Coronary artery (tissue), 2 donors: ENCODE measurements at regions not wholly inside any gene's neighbourhood (a gene's known extent, or its start where the extent isn't known, plus 50 kb on each side); places are given as distances from the start of the nearest gene placed in this dataset.

Experiments used
- DNase-seq: peaks from one replicate; pipeline ENCODE4 v3.0.0-alpha.2; 2017; ENCODE audit warnings: low spot score
- H3K27ac ChIP-seq, 2 donors: fragments of 200-600 bp; sonication (generic); one replicate each; pipeline ENCODE4 v1.5.1; 2016 to 2019
- H3K4me3 ChIP-seq: fragments of 200-600 bp; sonication (generic); 2 replicates; pipeline ENCODE4 v1.5.1; 2016; ENCODE audit warnings: mild to moderate bottlenecking, moderate library complexity
- CTCF ChIP-seq: fragments of 200-600 bp; sonication (generic); IDR thresholded peaks from one replicate; pipeline ENCODE4 v1.5.1; 2019; ENCODE audit warnings: antibody characterized with exemption

- DNase-seq = no peak
- no peak for TF ChIP-seq CTCF
- Histone ChIP-seq H3K4me3 (no peak overlapping the region), H3K27ac (no peak overlapping the region)
Measured at GRCh38 chr4:160026721-160027120, 923.8 kb downstream of the RAPGEF2 start.

GRCh38 chr4:160034501-160034900 is 931.6 kb downstream of the RAPGEF2 start:
- no peak for DNase-seq
- no peak for TF ChIP-seq CTCF
- H3K27ac ChIP-seq = no peak overlapping the region
- no peak overlapping the region for H3K4me3 ChIP-seq

- TF ChIP-seq CTCF = no peak
- no peak for DNase-seq
- Histone ChIP-seq H3K4me3 (no peak overlapping the region), H3K27ac (no peak overlapping the region)
Measured at GRCh38 chr4:160038615-160039014, 935.7 kb downstream of the RAPGEF2 start.

GRCh38 chr4:160044693-160045092 is 941.8 kb downstream of the RAPGEF2 start:
- no peak for DNase-seq
- TF ChIP-seq CTCF = no peak
- no peak overlapping the region for H3K27ac ChIP-seq
- no peak overlapping the region for H3K4me3 ChIP-seq

- no peak overlapping the region for H3K4me3 ChIP-seq
- no peak overlapping the region for H3K27ac ChIP-seq
- TF ChIP-seq CTCF = no peak
- DNase-seq = no peak
Measured at GRCh38 chr4:160082432-160083207, 979.7 kb downstream of the RAPGEF2 start.

DNA sequence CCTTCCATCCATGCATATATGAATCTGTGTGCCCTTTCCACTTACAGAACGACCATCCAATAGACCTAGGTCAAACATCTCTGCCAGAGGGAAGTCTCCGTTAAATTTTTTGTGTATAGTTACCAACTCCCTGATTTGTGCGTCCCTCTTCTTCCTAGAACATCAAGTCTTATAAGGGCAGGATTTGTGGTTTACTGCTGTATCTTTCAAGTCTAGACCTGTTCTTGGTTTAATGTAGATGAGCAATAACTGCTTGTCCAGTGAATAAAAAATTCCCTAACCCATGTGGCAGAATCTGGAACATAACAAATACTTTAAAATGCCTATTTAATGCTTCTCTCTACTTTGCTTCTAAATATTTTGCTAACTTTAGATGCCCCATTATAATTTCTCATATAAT is 988.8 kb downstream of the RAPGEF2 start:
- no peak for DNase-seq
- H3K4me3 ChIP-seq = no peak overlapping the region
- H3K27ac ChIP-seq = no peak overlapping the region
- no peak for TF ChIP-seq CTCF

DNA sequence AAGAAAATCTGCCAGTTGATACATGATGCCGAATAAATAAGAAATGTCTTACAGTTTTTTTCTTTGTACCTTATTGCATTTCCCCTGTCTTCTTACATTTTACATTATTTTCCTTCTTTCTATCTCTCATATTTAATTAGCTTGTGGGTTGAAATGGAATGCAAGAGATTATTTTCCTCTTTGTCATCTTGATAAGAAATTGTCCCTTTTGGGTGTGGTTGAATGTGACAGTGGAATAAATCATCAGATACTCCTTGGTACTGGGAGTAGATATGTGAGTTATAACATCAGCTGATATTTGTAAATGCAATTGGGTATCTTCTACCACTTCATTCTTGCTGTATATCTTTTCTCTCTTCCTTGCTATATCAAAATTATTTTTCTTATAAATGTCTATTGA is 997.4 kb downstream of the RAPGEF2 start:
- no peak overlapping the region for H3K4me3 ChIP-seq
- no peak for TF ChIP-seq CTCF
- no peak overlapping the region for H3K27ac ChIP-seq
- no peak for DNase-seq
